ENCODE measurements at regions not wholly inside any gene's neighbourhood (a gene's known extent, or its start where the extent isn't known, plus 50 kb on each side); places are given as distances from the start of the nearest gene placed in this dataset.

- TF ChIP-seq CTCF (IDR thresholded peaks at IDR 0.05; ENCODE audit: low read depth, low read length), result no peak
- H3K4me3 ChIP-seq (ENCODE audit: low read depth, low read length), result no peak overlapping the region
- DNase-seq, result no peak
- H3K27ac ChIP-seq, result no peak overlapping the region
- no peaks in the 10 kb centered on the region for H3K9me3 ChIP-seq (ENCODE audit: severe bottlenecking)
- no peaks in the 10 kb centered on the region for H3K36me3 ChIP-seq
- H3K27me3 ChIP-seq (ENCODE audit: insufficient read depth, low read depth, severe bottlenecking), result no peaks in the 10 kb centered on the region
Observed at GRCh38 chr3:187919048-187919447, 173.8 kb upstream of the BCL6 start.

GRCh38 chr3:187919544-187919943, 174.3 kb upstream of the BCL6 start:
- H3K27ac ChIP-seq, result no peak overlapping the region

GRCh38 chr3:187920030-187920429, 174.8 kb upstream of the BCL6 start:
- Histone ChIP-seq H3K9me3 (ENCODE audit: severe bottlenecking) (peaks cover 6% of the 10 kb centered on the region), H3K4me3 (ENCODE audit: low read depth, low read length) (no peak overlapping the region), H3K27ac (no peak overlapping the region), H3K36me3 (no peaks in the 10 kb centered on the region), H3K27me3 (ENCODE audit: insufficient read depth, low read depth, severe bottlenecking) (no peaks in the 10 kb centered on the region)
- DNase-seq, result no peak
- no peak for TF ChIP-seq CTCF (IDR thresholded peaks at IDR 0.05; ENCODE audit: low read depth, low read length)

More at GRCh38 chr3:187919544-187919943, 174.3 kb upstream of the BCL6 start:
- no peaks in the 10 kb centered on the region for H3K36me3 ChIP-seq
- no peaks in the 10 kb centered on the region for H3K27me3 ChIP-seq (ENCODE audit: insufficient read depth, low read depth, severe bottlenecking)
- no peak overlapping the region for H3K4me3 ChIP-seq (ENCODE audit: low read depth, low read length)
- TF ChIP-seq CTCF (IDR thresholded peaks at IDR 0.05; ENCODE audit: low read depth, low read length), result no peak
- peaks cover 2% of the 10 kb centered on the region for H3K9me3 ChIP-seq (ENCODE audit: severe bottlenecking)
- no peak for DNase-seq

GRCh38 chr3:187920913-187921312, 175.6 kb upstream of the BCL6 start:
- TF ChIP-seq CTCF (IDR thresholded peaks at IDR 0.05; ENCODE audit: low read depth, low read length), result no peak
- no peak overlapping the region for H3K4me3 ChIP-seq (ENCODE audit: low read depth, low read length)
- no peak for DNase-seq
- peaks cover 6% of the 10 kb centered on the region for H3K9me3 ChIP-seq (ENCODE audit: severe bottlenecking)
- H3K27ac ChIP-seq, result no peak overlapping the region
- no peaks in the 10 kb centered on the region for H3K36me3 ChIP-seq
- H3K27me3 ChIP-seq (ENCODE audit: insufficient read depth, low read depth, severe bottlenecking), result no peaks in the 10 kb centered on the region

- Histone ChIP-seq H3K36me3 (no peaks in the 10 kb centered on the region), H3K9me3 (ENCODE audit: severe bottlenecking) (peaks cover 6% of the 10 kb centered on the region), H3K4me3 (ENCODE audit: low read depth, low read length) (no peak overlapping the region), H3K27ac (no peak overlapping the region), H3K27me3 (ENCODE audit: insufficient read depth, low read depth, severe bottlenecking) (no peaks in the 10 kb centered on the region)
- no peak for DNase-seq
- TF ChIP-seq CTCF (IDR thresholded peaks at IDR 0.05; ENCODE audit: low read depth, low read length), result no peak
Observed at GRCh38 chr3:187921391-187922074, 176.3 kb upstream of the BCL6 start.

All from WERI-Rb-1 (cell line).